ENCODE measurements at regions not wholly inside any gene's neighbourhood (a gene's known extent, or its start where the extent isn't known, plus 50 kb on each side); places are given as distances from the start of the nearest gene placed in this dataset.

- no peak for DNase-seq
- Mint-ChIP-seq H3K4me1 (ENCODE audit: low read depth, unreplicated experiment) (peaks cover 13% of the 10 kb centered on the region), H3K36me3 (ENCODE audit: unreplicated experiment) (no peaks in the 10 kb centered on the region), H3K27ac (ENCODE audit: unreplicated experiment) (no peak overlapping the region), H3K9me3 (ENCODE audit: unreplicated experiment) (peaks cover 4% of the 10 kb centered on the region), H3K27me3 (ENCODE audit: unreplicated experiment) (no peaks in the 10 kb centered on the region), H3K4me3 (ENCODE audit: unreplicated experiment) (no peak overlapping the region)
- TF ChIP-seq CTCF (IDR thresholded peaks at IDR 0.05; ENCODE audit: partially characterized antibody, unreplicated experiment): no peak
Measured at GRCh38 chr5:3129252-3129651, 377.8 kb upstream of the IRX2 start.

GRCh38 chr5:3127423-3127911, 376.0 kb upstream of the IRX2 start:
- no peak for DNase-seq
- Mint-ChIP-seq H3K9me3 (ENCODE audit: unreplicated experiment) (peaks cover 4% of the 10 kb centered on the region), H3K4me1 (ENCODE audit: low read depth, unreplicated experiment) (peaks cover 17% of the 10 kb centered on the region), H3K4me3 (ENCODE audit: unreplicated experiment) (no peak overlapping the region), H3K27ac (ENCODE audit: unreplicated experiment) (no peak overlapping the region), H3K36me3 (ENCODE audit: unreplicated experiment) (no peaks in the 10 kb centered on the region), H3K27me3 (ENCODE audit: unreplicated experiment) (no peaks in the 10 kb centered on the region)
- TF ChIP-seq CTCF (IDR thresholded peaks at IDR 0.05; ENCODE audit: partially characterized antibody, unreplicated experiment): no peak

- H3K27ac Mint-ChIP-seq (ENCODE audit: unreplicated experiment): no peak overlapping the region
- peaks cover 4% of the 10 kb centered on the region for H3K9me3 Mint-ChIP-seq (ENCODE audit: unreplicated experiment)
- peaks cover 22% of the 10 kb centered on the region for H3K4me1 Mint-ChIP-seq (ENCODE audit: low read depth, unreplicated experiment)
- no peak overlapping the region for H3K4me3 Mint-ChIP-seq (ENCODE audit: unreplicated experiment)
- H3K27me3 Mint-ChIP-seq (ENCODE audit: unreplicated experiment): no peaks in the 10 kb centered on the region
- TF ChIP-seq CTCF (IDR thresholded peaks at IDR 0.05; ENCODE audit: partially characterized antibody, unreplicated experiment): no peak
- no peaks in the 10 kb centered on the region for H3K36me3 Mint-ChIP-seq (ENCODE audit: unreplicated experiment)
- no peak for DNase-seq
Measured at GRCh38 chr5:3126639-3127038, 375.2 kb upstream of the IRX2 start.

GRCh38 chr5:3124410-3124809, 372.9 kb upstream of the IRX2 start:
- DNase-seq: no peak
- no peaks in the 10 kb centered on the region for H3K9me3 Mint-ChIP-seq (ENCODE audit: unreplicated experiment)
- no peak for TF ChIP-seq CTCF (IDR thresholded peaks at IDR 0.05; ENCODE audit: partially characterized antibody, unreplicated experiment)
- H3K4me1 Mint-ChIP-seq (ENCODE audit: low read depth, unreplicated experiment): peaks cover 17% of the 10 kb centered on the region
- no peak overlapping the region for H3K4me3 Mint-ChIP-seq (ENCODE audit: unreplicated experiment)
- H3K27me3 Mint-ChIP-seq (ENCODE audit: unreplicated experiment): no peaks in the 10 kb centered on the region
- no peak overlapping the region for H3K27ac Mint-ChIP-seq (ENCODE audit: unreplicated experiment)
- no peaks in the 10 kb centered on the region for H3K36me3 Mint-ChIP-seq (ENCODE audit: unreplicated experiment)

- H3K4me1 Mint-ChIP-seq (ENCODE audit: low read depth, unreplicated experiment): peaks cover 18% of the 10 kb centered on the region
- no peaks in the 10 kb centered on the region for H3K36me3 Mint-ChIP-seq (ENCODE audit: unreplicated experiment)
- H3K9me3 Mint-ChIP-seq (ENCODE audit: unreplicated experiment): no peaks in the 10 kb centered on the region
- TF ChIP-seq CTCF (IDR thresholded peaks at IDR 0.05; ENCODE audit: partially characterized antibody, unreplicated experiment): no peak
- H3K4me3 Mint-ChIP-seq (ENCODE audit: unreplicated experiment): no peak overlapping the region
- H3K27ac Mint-ChIP-seq (ENCODE audit: unreplicated experiment): no peak overlapping the region
- DNase-seq: no peak
- no peaks in the 10 kb centered on the region for H3K27me3 Mint-ChIP-seq (ENCODE audit: unreplicated experiment)
Measured at GRCh38 chr5:3123763-3124157, 372.3 kb upstream of the IRX2 start.

Measured in glutamatergic neuron (in vitro differentiated cells).